CMK (cell line): ENCODE measurements at regions not wholly inside any gene's neighbourhood (a gene's known extent, or its start where the extent isn't known, plus 50 kb on each side); places are given as distances from the start of the nearest gene placed in this dataset.
"Not testable (repeated sequence)": the region's sequence is repeated elsewhere in the genome, so short reads cannot be mapped to it uniquely, and the experiment has no call there.

ENCODE experiments used
- DNase-seq: peaks from one replicate; pipeline ENCODE4 v3.0.0-alpha.2; 2010; ENCODE audit warnings: low read depth

DNA sequence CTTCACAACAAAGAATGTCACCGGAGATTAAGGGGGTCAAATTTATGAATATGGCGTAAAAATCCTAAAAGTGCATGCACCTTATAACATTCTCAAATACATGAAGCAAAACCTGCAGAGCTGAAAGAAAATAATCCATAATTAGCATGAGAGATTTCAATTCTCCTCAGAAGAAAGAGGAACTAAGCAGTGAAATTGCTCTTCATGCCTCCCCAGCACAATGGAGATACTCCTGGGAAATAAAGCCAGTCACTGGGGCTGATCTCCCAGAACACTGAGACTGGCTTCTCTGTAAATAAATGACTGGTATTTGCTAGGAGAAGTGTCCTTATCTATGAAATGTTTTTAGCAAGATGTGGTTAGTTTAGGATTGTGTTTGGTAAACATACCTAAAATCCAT, 68.1 kb downstream of the GOLGA6L6 start:
- not testable (repeated sequence) for DNase-seq

DNA sequence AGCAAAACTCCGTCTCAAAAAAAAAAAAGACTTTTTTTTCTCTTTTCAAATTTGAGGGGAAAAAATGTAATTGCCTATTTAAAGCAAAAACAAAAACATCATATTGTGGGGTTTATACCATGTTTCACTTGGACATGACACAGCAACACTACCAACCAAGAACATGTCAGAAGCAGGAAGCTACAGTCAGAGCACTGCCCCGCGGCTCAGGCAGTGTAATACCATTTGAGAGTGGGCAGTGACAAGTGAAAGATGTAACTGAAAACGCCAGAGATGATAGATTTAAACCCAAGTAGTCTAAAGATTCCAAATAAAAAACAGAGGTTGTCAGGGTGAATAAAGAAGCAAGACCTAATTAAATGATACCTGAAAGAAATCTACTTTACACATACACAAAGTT, 68.6 kb downstream of the GOLGA6L6 start:
- not testable (repeated sequence) for DNase-seq

DNA sequence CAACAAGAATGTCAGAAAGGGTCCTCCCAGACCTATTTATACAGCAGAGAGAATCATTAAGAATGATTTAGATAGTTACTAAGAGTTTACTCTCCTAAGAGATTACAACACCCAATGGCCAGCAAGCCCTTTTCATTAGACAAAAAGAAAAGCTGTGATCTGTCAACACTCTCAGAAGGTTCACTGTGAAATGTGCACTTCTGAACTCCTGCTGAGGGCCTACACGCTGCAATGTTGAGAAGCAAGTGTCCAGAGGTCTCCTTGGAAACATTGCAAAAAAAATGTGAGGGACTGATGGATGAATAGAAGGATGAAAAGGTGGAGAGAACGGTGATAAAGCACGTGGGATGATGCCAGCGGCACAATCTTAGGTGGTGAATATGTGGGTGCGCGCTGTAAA, 70.8 kb downstream of the GOLGA6L6 start:
- DNase-seq: not testable (repeated sequence)

- DNase-seq: not testable (repeated sequence)
Measured at GRCh38 chr15:20441138-20441537, 100.5 kb downstream of the GOLGA6L6 start.

- not testable (repeated sequence) for DNase-seq
Measured at GRCh38 chr15:20440390-20440789, 101.2 kb downstream of the GOLGA6L6 start.

DNA sequence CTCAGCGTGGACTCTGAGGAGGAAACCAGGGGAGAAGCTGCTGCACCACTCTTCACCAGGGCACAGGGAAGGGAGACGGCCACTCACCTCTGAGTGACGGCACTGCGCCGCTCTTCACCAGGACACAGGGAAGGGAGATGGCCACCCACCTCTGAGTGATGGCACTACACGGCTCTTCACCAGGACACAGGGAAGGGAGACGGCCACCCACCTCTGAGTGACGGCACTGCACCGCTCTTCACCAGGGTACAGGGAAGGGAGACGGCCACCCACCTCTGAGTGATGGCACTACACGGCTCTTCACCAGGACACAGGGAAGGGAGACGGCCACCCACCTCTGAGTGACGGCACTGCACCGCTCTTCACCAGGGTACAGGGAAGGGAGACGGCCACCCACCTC, 102.5 kb downstream of the GOLGA6L6 start:
- DNase-seq: not testable (repeated sequence)

GRCh38 chr15:20438255-20438654, 103.3 kb downstream of the GOLGA6L6 start:
- not testable (repeated sequence) for DNase-seq

DNA sequence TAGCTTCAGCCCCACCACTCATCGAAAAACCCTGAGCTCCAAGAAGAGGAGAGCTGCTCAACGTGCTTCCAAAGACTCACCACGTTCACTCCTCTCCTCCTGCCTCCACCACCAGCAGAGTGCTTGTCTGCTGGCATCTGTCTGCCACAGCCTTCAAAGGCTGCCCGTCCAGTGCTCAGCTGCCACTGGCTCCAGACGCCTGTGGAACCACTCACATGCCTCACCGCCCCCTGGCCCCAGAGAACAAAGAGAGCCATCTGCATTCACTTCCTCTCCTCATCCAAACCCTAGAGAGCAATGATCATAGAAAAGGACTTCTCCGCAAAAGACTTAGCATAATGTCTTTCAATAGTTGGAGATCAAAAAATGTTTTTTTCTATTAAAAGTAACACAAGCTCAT, 108.1 kb downstream of the GOLGA6L6 start:
- DNase-seq: not testable (repeated sequence)

DNA sequence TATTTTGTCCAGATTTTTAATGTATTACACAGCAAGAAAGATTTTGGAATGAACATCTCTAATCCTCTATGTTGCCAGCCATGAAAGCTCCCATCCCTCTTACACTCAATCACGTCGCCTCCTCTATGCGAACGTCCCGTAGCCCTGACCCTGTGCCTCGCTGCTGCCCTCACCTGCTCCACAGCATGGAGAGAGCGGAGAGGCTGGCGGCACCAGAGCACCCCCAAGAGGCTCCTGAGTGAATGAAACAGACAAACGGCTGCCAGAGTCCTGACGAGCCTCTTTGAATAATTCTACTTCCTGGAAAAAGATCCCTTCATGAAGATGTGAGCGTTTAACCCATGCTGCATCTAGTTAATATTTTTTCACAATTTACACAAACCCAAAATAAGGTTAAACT, 111.1 kb downstream of the GOLGA6L6 start:
- not testable (repeated sequence) for DNase-seq

GRCh38 chr15:20420710-20421109, 120.9 kb downstream of the GOLGA6L6 start:
- DNase-seq: not testable (repeated sequence)

- not testable (repeated sequence) for DNase-seq
Measured at GRCh38 chr15:20416618-20417017, 125.0 kb downstream of the GOLGA6L6 start.

- DNase-seq: not testable (repeated sequence)
Measured at GRCh38 chr15:20409667-20410198, 131.9 kb downstream of the GOLGA6L6 start.

DNA sequence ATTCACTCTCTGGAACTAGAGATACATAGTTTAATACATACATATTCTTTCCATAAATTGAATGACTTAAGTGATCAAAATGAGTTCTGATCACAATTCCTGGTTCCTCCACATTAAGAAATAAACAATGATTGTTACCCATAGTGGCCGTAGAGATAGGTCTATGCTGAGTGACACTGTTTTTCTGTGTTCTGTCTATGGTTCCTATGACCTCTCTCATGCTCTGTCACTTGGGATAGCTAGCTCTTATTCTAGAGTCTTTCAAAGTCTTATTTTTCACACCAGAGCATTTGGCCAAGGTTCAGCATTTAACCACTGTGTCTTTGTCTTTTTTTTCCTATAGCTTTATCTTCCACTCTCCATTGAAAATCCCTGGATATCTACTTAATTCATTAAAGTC, 132.4 kb downstream of the GOLGA6L6 start:
- no peak for DNase-seq

DNA sequence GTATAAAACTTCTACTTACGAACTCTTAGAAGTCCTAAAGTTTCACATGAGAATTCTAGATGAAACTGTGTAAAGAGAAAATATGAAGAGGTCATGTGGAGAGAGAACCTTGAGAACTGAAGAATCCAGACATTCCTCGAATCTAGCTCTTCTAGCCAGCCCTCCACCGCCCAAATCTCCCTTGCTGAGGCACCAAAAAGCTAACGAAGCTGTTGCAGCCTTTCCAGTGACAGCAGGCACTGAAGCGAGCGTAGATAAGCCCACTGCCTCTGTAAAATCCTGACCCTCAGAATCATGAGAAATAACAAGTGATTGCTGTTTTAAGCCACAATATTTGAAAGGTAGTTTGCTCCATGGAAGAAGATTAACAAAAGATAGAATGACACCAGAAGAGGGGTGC, 134.0 kb downstream of the GOLGA6L6 start:
- no peak for DNase-seq

DNA sequence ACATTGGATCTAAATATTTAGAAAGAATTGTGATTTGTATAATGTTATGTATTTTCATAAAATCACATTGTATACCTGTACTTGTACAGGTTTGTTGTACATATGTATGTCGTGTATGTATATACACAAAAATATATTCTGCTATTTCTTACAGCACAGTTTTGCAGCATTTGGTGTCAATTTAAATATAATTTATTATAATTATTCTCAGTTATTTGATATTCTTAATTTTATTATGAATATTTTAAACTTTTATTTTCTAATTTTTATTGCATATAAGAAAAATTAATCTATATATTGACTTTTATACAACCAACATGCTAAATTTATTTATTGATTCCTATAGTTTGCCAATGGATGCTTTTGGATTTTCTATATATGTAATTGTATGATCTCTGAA, 137.0 kb downstream of the GOLGA6L6 start:
- DNase-seq: not testable (repeated sequence)

GRCh38 chr15:20402586-20402985, 139.0 kb downstream of the GOLGA6L6 start:
- DNase-seq: not testable (repeated sequence)

DNA sequence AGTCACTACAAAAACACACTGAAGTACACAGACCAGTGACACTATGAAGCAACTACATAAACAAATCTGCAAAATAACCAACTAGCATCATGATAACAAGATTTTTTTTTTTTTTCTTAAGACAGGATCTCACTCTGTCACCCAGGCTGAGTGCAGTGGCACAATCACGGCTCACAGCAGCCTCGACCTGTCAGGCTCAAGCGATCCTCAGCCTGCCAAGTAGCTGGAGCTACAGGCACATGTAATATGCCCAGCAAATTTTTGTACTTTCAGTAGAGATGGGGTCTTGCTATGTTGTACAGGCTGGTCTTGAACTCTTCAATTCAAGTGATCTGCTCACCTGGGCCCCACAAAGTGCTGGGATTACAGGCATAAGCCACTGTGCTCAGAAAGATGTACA, 140.5 kb downstream of the GOLGA6L6 start:
- DNase-seq: not testable (repeated sequence)

- DNase-seq: not testable (repeated sequence)
Measured at GRCh38 chr15:20398680-20399079, 142.9 kb downstream of the GOLGA6L6 start.

DNA sequence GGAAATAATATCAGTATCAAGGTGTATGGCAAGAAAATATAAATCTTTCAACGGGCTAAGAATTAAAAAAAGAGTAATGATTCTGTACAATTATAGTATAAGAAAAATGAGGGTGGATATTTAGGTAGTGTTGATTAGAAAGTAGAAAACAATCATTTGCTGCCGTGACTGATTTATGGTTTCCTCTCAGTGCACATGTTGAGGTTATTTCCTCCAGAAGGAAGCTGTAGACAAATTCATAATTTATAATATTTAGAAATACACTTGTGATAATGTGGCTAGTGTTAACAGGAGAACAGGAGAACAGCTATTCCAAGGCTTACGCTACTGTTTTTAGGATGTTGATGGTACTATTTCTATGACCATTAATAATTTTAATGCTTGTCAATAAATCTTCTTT, 153.4 kb downstream of the GOLGA6L6 start:
- DNase-seq: not testable (repeated sequence)

DNA sequence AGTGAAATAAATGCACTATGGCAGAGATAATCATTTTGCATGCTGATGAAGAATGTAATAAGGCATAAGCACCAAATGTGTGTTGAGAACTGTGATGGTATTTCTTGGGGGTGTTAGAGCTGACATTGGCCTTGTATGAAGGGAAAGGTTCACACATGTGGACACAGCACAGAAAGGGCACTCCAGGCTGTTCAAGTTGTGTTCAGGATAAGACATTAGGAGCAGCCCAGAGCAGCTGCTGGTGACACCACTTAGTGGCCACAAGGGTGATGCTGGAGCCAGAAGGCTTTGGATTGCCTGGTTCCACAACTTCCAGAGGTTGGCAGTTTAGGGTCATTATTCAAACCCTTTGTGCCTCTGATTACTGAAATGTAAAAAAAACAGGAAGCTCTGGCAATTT, 155.4 kb downstream of the GOLGA6L6 start:
- no peak for DNase-seq

DNA sequence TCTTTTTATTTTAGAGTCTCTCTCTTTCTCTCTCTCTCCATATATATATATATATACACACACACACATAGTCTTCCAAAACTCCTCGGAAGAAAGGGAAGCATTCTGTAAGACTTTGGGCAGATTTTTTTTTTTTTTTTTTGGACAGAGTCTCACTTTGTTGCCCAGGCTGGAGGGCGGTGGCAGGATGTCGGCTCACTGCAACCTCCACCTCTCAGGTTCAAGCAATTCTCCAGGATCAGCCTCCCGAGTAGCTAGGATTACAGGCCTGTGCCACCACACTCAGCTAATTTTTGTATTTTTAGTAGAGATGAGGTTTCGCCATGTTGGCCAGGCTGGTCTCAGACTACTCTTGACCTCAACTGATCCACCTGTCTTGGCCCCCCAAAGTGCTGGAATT, 161.4 kb downstream of the GOLGA6L6 start:
- DNase-seq: not testable (repeated sequence)

DNA sequence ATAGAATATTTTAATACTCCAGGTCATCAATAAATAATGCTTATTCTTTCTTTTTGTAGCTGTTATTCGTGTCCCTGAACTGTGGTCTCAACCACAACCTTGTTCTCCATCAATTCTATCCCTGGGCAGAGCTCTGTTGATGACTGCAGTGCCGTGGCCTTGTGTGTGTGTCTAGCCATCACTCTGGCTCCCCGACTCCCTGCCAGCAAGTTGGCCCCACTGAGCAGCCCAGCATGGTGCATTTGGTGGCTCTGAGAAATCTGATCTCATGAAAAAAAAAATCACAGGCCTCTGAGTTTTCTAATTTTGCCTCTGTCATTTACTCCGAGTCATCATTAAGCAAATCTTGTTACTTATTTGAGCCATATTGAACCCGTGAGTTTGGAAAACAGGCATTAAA, 164.7 kb downstream of the GOLGA6L6 start:
- no peak for DNase-seq

DNA sequence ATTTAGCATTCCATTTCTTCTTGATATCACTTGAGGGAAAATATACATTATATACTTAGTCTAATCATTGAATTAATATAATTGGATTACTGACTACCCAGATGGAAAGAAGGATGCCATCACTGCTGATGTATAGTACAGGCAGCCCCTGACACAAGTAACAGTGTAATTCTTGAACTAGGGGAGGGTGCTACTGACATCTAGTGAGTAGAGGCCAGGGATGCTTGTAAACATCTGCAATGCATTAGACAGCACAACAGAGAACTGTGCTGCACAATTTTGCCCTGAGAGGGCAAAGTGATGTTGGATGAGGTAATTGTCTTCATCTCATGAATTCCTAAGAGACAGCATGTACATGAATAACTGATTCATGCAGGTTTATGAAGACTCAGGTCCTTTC, 169.2 kb downstream of the GOLGA6L6 start:
- not testable (repeated sequence) for DNase-seq

GRCh38 chr15:20369500-20369899, 172.1 kb downstream of the GOLGA6L6 start:
- DNase-seq: no peak

DNA sequence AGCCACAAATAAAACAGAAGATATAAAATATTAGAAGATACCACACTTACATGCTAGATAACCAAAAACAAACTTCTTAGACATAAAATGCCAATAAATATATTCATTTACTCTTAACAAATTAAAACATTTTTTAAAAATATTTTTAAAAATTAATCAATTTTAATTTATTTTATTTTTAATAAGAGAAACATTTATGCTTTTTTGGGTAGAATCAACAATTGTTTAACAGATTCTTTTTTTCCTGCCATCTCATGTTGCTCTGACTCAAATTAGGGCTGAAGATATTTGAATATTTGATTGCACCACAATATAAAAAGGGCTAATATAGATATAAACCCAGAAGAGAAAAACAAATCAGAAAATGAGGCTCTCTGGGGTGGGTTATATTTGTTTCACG, 172.6 kb downstream of the GOLGA6L6 start:
- DNase-seq: no peak
